DND-41 (cell line): ENCODE measurements at regions not wholly inside any gene's neighbourhood (a gene's known extent, or its start where the extent isn't known, plus 50 kb on each side); places are given as distances from the start of the nearest gene placed in this dataset.

ENCODE experiments used
- ATAC-seq: fragments of 200-7000 bp; cut with Tn5 transposase; 3 replicates; pipeline ENCODE4 v1.9.1; 2021; ENCODE audit warnings: low read depth; ENCODE audit not compliant: insufficient read depth
- DNase-seq: peaks from one replicate; pipeline ENCODE4 v3.0.0-alpha.2; 2020
- H2AFZ ChIP-seq: 2 replicates; pipeline ENCODE4 v1.6.0; 2012; ENCODE audit warnings: low read depth, low read length
- H3K27ac ChIP-seq: 2 replicates; pipeline ENCODE4 v1.5.1; 2012; ENCODE audit warnings: low read length, inconsistent platforms
- H3K27me3 ChIP-seq: fragments of 200-600 bp; sonication (generic); 2 replicates; pipeline ENCODE4 v1.6.0; 2012; ENCODE audit warnings: low read length, mild to moderate bottlenecking, inconsistent platforms; ENCODE audit not compliant: insufficient read depth, poor library complexity
- H3K36me3 ChIP-seq: 2 replicates; pipeline ENCODE4 v1.5.1; 2012; ENCODE audit warnings: low read length, inconsistent platforms; ENCODE audit not compliant: insufficient read depth
- H3K4me1 ChIP-seq: 2 replicates; pipeline ENCODE4 v1.5.1; 2012; ENCODE audit warnings: mild to moderate bottlenecking, low read length; ENCODE audit not compliant: insufficient read depth
- H3K4me2 ChIP-seq: 2 replicates; pipeline ENCODE4 v1.6.0; 2012; ENCODE audit warnings: mild to moderate bottlenecking, moderate library complexity, low read length, inconsistent platforms; ENCODE audit not compliant: insufficient read depth
- H3K4me3 ChIP-seq, 2 experiments: fragments of 200-600 bp in 1 of 2; shearing (Covaris generic) in 1 of 2; 2 replicates each; pipeline ENCODE4 v1.5.1; 2012 to 2016; ENCODE audit warnings: inconsistent platforms in 2 of 2, low read length in 2 of 2, mild to moderate bottlenecking in 2 of 2, low read depth in 1 of 2, moderate library complexity in 1 of 2
- H3K79me2 ChIP-seq: 2 replicates; pipeline ENCODE4 v1.6.0; 2012; ENCODE audit warnings: low read length, inconsistent platforms; ENCODE audit not compliant: insufficient read depth
- H3K9ac ChIP-seq: 2 replicates; pipeline ENCODE4 v1.6.0; 2012; ENCODE audit warnings: low read depth, mild to moderate bottlenecking, inconsistent platforms, low read length, moderate library complexity
- H3K9me3 ChIP-seq: 2 replicates; pipeline ENCODE4 v1.5.1; 2012; ENCODE audit warnings: low read length, moderate library complexity, mild to moderate bottlenecking, inconsistent platforms; ENCODE audit not compliant: insufficient read depth, severe bottlenecking
- H4K20me1 ChIP-seq: 2 replicates; pipeline ENCODE4 v1.6.0; 2012; ENCODE audit warnings: low read length; ENCODE audit not compliant: insufficient read depth
- CTCF ChIP-seq: IDR thresholded peaks from 2 replicates; pipeline ENCODE4 v1.5.1; 2012; ENCODE audit warnings: borderline replicate concordance, low read length, moderate library complexity, mild to moderate bottlenecking; ENCODE audit not compliant: poor library complexity, severe bottlenecking; ENCODE audit errors: extremely low read depth
- EZH2 ChIP-seq: IDR thresholded peaks from 3 replicates; pipeline ENCODE4 v1.6.1; 2012; ENCODE audit warnings: borderline replicate concordance, low read depth, mild to moderate bottlenecking, moderate library complexity, low read length, inconsistent platforms; ENCODE audit not compliant: severe bottlenecking

- no peak for ATAC-seq
- Histone ChIP-seq H3K4me1 (no peaks in the 10 kb centered on the region), H3K9ac (no peak overlapping the region), H3K4me3 (no peak overlapping the region), H3K9me3 (no peaks in the 10 kb centered on the region), H2AFZ (no peak overlapping the region), H4K20me1 (no peaks in the 10 kb centered on the region), H3K79me2 (no peaks in the 10 kb centered on the region), H3K4me2 (no peak overlapping the region), H3K27me3 (peaks cover 3% of the 10 kb centered on the region), H3K36me3 (no peaks in the 10 kb centered on the region), H3K27ac (no peak overlapping the region)
- no peak for DNase-seq
- TF ChIP-seq CTCF (no peak), EZH2 (no peak)
Observed at GRCh38 chr18:75553021-75553420, 125.5 kb upstream of the SMIM21 start.

GRCh38 chr18:75551071-75551470, 123.6 kb upstream of the SMIM21 start:
- no peaks in the 10 kb centered on the region for H3K79me2 ChIP-seq
- H3K9me3 ChIP-seq: no peaks in the 10 kb centered on the region
- ATAC-seq (no peak), DNase-seq (no peak)
- H3K4me3 ChIP-seq: no peak overlapping the region
- peaks cover 3% of the 10 kb centered on the region for H3K27me3 ChIP-seq
- H3K27ac ChIP-seq: no peak overlapping the region
- no peak overlapping the region for H2AFZ ChIP-seq
- H3K4me2 ChIP-seq: no peak overlapping the region
- no peaks in the 10 kb centered on the region for H3K4me1 ChIP-seq
- TF ChIP-seq EZH2 (no peak), CTCF (no peak)
- H3K9ac ChIP-seq: no peak overlapping the region
- no peaks in the 10 kb centered on the region for H4K20me1 ChIP-seq
- H3K36me3 ChIP-seq: no peaks in the 10 kb centered on the region

- ATAC-seq (peak; percentile 58), DNase-seq (peak; percentile 52)
- Histone ChIP-seq H3K9ac (no peak overlapping the region), H3K79me2 (no peaks in the 10 kb centered on the region), H3K4me3 (no peak overlapping the region), H3K4me2 (no peak overlapping the region), H3K4me1 (no peaks in the 10 kb centered on the region), H2AFZ (no peak overlapping the region), H3K27ac (no peak overlapping the region), H3K9me3 (no peaks in the 10 kb centered on the region), H4K20me1 (no peaks in the 10 kb centered on the region), H3K27me3 (peaks cover 3% of the 10 kb centered on the region), H3K36me3 (no peaks in the 10 kb centered on the region)
- TF ChIP-seq CTCF: no peak
- no peak for TF ChIP-seq EZH2
Observed at GRCh38 chr18:75548353-75548905, 120.9 kb upstream of the SMIM21 start.

- H4K20me1 ChIP-seq: no peaks in the 10 kb centered on the region
- H3K9ac ChIP-seq: no peak overlapping the region
- TF ChIP-seq CTCF: peak; percentile 44
- TF ChIP-seq EZH2: no peak
- H3K4me1 ChIP-seq: no peaks in the 10 kb centered on the region
- no peak for ATAC-seq
- H3K27ac ChIP-seq: no peak overlapping the region
- no peaks in the 10 kb centered on the region for H3K36me3 ChIP-seq
- peak; percentile 10 for DNase-seq
- no peak overlapping the region for H3K4me3 ChIP-seq
- no peaks in the 10 kb centered on the region for H3K9me3 ChIP-seq
- H2AFZ ChIP-seq: no peak overlapping the region
- H3K4me2 ChIP-seq: no peak overlapping the region
- no peaks in the 10 kb centered on the region for H3K27me3 ChIP-seq
- no peaks in the 10 kb centered on the region for H3K79me2 ChIP-seq
Observed at GRCh38 chr18:75546964-75547363, 119.5 kb upstream of the SMIM21 start.
